ENCODE measurements at regions not wholly inside any gene's neighbourhood (a gene's known extent, or its start where the extent isn't known, plus 50 kb on each side); places are given as distances from the start of the nearest gene placed in this dataset.

DNA sequence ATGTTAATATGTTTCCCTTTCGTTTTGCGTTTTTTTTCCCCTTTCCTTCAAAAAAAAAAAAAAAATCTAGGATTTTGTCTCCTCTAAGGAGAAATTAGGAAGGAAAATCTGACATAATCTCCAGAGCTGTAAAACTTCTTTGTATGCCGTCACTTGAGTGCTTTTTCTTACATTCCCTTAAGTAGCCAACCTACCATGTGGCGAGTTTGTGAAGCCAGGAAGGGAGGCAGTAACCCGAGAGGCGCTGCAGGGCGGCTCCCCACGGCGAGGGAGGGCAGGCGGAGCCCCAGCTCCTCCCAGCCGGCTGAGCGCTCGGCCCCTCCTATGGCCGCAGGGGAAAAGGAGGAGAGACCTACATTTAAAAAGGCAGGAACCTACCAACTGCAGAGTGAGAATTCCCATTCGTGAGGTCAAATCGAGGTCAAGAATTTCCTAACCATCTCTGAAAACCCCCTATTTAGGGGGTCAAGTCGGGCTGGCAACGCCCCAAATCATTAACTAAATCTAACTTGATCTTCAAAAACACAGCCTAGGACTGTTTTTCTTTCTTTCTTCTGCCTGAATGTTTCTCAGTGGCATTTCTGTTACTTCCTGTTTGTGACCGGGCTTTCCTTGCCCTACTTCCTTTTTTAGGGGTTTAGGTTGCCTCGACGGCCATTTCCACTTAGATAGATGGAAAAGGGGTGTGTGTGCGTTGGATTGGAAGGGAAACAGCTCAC lies 345.1 kb upstream of the KLF3 start:
- DNase-seq (ENCODE audit: extremely low read depth, low read depth): peak; percentile 86
- TF ChIP-seq, protein P1, sequence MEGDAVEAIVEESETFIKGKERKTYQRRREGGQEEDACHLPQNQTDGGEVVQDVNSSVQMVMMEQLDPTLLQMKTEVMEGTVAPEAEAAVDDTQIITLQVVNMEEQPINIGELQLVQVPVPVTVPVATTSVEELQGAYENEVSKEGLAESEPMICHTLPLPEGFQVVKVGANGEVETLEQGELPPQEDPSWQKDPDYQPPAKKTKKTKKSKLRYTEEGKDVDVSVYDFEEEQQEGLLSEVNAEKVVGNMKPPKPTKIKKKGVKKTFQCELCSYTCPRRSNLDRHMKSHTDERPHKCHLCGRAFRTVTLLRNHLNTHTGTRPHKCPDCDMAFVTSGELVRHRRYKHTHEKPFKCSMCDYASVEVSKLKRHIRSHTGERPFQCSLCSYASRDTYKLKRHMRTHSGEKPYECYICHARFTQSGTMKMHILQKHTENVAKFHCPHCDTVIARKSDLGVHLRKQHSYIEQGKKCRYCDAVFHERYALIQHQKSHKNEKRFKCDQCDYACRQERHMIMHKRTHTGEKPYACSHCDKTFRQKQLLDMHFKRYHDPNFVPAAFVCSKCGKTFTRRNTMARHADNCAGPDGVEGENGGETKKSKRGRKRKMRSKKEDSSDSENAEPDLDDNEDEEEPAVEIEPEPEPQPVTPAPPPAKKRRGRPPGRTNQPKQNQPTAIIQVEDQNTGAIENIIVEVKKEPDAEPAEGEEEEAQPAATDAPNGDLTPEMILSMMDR (IDR thresholded peaks at IDR 0.05; ENCODE audit: low read depth, low read length, missing control alignments): no peak
- no peak overlapping the region for H3K4me3 ChIP-seq (replicated peaks; ENCODE audit: low read depth, low read length)

DNA sequence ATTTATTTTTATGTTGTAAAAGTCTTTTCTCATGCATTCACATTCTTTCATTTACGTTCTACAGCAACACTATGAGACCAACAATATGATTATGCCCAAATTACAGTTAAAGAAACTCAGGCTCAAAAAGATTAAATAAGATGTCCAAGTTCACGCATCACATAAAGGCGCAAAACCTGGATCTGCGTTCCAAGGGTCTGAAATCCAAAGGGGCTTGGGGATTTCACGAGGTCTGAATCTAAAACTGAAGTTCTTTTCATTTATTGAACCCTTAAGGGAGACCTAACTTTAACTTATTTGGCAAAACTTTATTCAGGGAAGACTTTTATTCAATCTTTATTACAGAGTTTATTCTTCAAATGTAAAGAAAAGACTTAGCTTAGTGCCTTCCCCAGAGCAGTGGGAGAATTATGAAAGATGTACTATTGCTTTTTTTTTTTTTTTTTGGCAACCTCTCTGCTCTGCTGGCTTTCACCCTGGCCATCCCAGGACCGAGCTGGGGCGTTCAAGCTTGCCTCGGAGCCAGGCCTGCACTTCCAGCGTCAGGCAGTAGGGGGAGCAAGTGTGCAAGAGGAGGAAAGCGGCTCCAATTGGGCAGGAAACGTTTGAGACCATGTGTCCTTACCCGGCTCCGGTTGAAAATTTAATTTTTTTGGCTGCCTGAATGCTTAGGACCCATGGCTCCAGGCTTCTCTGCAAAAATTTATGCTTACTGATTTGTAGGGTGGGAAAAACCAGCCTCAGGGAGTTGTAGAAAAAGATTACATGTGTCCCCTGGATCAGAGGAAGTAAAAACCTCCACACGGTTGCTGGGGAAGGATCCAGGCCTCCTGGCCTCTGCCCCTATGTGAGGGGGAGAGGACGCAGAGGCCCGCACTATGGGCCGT lies 344.3 kb upstream of the KLF3 start:
- TF ChIP-seq, protein P1 (IDR thresholded peaks at IDR 0.05; ENCODE audit: low read depth, low read length, missing control alignments): peak; percentile 99
- H3K4me3 ChIP-seq (replicated peaks; ENCODE audit: low read depth, low read length): no peak overlapping the region
- peak; percentile 72 for DNase-seq (ENCODE audit: extremely low read depth, low read depth)

DNA sequence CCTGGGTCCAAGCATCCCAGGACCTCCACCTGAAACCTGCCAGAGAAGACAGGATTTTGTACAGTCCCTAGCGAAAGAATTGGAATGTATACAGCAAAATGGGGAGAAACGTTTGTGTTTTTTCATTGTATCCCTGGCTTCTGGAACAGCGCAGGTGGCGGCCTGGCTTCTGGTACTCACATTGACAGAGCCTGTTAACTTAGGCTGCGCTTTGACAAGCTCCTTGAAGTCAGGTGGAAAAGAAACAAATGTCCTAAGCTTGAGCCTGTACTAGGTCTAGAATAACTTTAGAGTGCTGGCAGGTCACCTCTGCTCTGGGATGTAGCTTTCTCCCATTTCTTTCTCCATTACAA lies 343.7 kb upstream of the KLF3 start:
- TF ChIP-seq, protein P1 (IDR thresholded peaks at IDR 0.05; ENCODE audit: low read depth, low read length, missing control alignments): no peak

DNA sequence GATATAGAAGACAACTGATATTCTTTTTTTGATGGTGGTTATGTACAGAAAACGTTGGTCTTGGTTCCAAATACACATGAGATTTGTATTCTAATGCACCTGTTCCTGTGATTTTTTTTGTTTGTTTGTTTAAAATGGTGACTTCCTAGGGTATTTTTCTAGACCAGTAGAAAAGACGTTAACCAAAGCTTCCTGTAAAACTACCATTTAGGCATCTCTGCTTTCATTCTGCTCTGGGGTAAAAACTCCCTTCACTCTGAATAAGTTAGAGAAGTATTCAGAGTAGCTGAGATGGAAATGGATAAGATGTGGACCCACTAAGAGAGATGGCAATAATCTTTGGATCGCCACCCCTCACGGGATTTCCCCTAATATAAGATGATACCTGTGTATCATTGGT lies 343.2 kb upstream of the KLF3 start:
- H3K4me3 ChIP-seq (replicated peaks; ENCODE audit: low read depth, low read length): no peak overlapping the region
- TF ChIP-seq, protein P1 (IDR thresholded peaks at IDR 0.05; ENCODE audit: low read depth, low read length, missing control alignments): no peak
- no peak for DNase-seq (ENCODE audit: extremely low read depth, low read depth)

More for the DNA sequence above, 343.7 kb upstream of the KLF3 start:
- H3K4me3 ChIP-seq (replicated peaks; ENCODE audit: low read depth, low read length): no peak overlapping the region
- no peak for DNase-seq (ENCODE audit: extremely low read depth, low read depth)

DNA sequence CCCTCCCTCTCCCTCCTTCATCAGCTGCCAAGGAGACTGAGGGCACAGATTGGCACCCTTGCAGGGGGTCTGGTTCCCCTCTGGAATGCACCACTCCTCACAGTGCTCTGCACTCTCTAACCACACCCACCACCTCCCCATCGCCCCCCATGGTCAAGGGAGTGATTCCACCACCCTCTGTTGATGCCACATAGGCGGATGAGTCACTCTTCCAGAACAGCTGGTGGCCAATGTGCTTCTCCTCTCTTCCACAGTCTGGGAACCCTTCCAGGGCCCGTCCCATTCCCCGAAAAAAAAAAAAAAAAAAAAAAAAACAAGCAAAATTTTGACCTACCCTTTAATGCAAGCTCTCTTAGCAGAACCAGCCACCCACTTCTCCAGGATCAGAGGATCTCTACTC lies 341.3 kb upstream of the KLF3 start:
- peak; percentile 75 for DNase-seq (ENCODE audit: extremely low read depth, low read depth)
- no peak overlapping the region for H3K4me3 ChIP-seq (replicated peaks; ENCODE audit: low read depth, low read length)
- TF ChIP-seq, protein P1 (IDR thresholded peaks at IDR 0.05; ENCODE audit: low read depth, low read length, missing control alignments): no peak

DNA sequence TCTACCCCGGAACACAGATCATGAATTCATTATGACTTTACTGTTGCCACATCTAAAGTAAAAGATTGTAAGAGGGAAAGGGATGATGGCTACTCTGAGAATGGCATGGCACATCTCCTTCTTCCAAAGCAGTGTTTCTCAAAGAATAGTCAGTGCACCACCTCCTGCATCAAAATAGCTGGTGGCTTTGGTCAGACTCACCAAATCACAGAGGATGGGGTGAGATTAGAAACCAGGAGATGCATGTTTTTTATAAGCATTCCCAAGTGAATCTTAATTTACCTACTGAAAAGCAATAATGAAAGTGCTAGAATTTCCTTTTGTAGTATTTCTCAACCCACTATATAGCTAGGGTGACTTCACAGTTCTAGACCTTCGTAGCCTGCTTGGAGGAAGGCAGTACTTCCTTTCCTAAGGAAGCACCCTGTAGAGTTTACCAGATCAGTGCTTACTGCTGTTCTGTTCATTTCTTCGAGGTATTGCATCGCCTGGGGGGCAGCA lies 340.8 kb upstream of the KLF3 start:
- TF ChIP-seq, protein P1 (IDR thresholded peaks at IDR 0.05; ENCODE audit: low read depth, low read length, missing control alignments): no peak
- no peak overlapping the region for H3K4me3 ChIP-seq (replicated peaks; ENCODE audit: low read depth, low read length)
- no peak for DNase-seq (ENCODE audit: extremely low read depth, low read depth)

Data from HFF-Myc (cell line).